MM.1S (cell line): ENCODE measurements at regions not wholly inside any gene's neighbourhood (a gene's known extent, or its start where the extent isn't known, plus 50 kb on each side); places are given as distances from the start of the nearest gene placed in this dataset.

Experiments
- DNase-seq: peaks from one replicate; pipeline ENCODE4 v3.0.0-alpha.2; 2015
- H2AFZ ChIP-seq: fragments of 300-600 bp; sonication (generic); 2 replicates; pipeline ENCODE4 v1.6.0; 2016; ENCODE audit warnings: antibody characterized with exemption, low read length
- H3F3A ChIP-seq: fragments of 300-600 bp; sonication (generic); 2 replicates; pipeline ENCODE4 v1.6.1; 2016; ENCODE audit warnings: mild to moderate bottlenecking, antibody characterized with exemption, low read length, moderate library complexity, mixed read lengths; ENCODE audit not compliant: insufficient read depth
- H3K27ac ChIP-seq: fragments of 300-600 bp; sonication (generic); 2 replicates; pipeline ENCODE4 v1.5.1; 2016; ENCODE audit warnings: mild to moderate bottlenecking, low read length
- H3K27me3 ChIP-seq: fragments of 300-600 bp; sonication (generic); replicated peaks from 2 replicates; pipeline ENCODE4 v1.6.0; 2016; ENCODE audit warnings: low read length; ENCODE audit not compliant: insufficient read depth
- H3K36me3 ChIP-seq: fragments of 300-600 bp; sonication (generic); replicated peaks from 2 replicates; pipeline ENCODE4 v1.6.1; 2016; ENCODE audit warnings: mild to moderate bottlenecking, low read length, mixed read lengths; ENCODE audit not compliant: insufficient read depth
- H3K4me1 ChIP-seq: fragments of 300-600 bp; sonication (generic); 2 replicates; pipeline ENCODE4 v1.6.1; 2016; ENCODE audit warnings: low read length, mixed read lengths
- H3K4me2 ChIP-seq: fragments of 300-600 bp; sonication (generic); 2 replicates; pipeline ENCODE4 v1.6.0; 2016; ENCODE audit warnings: low read depth, low read length
- H3K4me3 ChIP-seq: fragments of 300-600 bp; sonication (generic); 2 replicates; pipeline ENCODE4 v1.5.1; 2016; ENCODE audit warnings: low read length, mixed read lengths
- H3K79me2 ChIP-seq: fragments of 300-600 bp; sonication (generic); 2 replicates; pipeline ENCODE4 v1.6.1; 2016; ENCODE audit warnings: mixed run types, low read length, mixed read lengths
- H3K9ac ChIP-seq: fragments of 300-600 bp; sonication (generic); 2 replicates; pipeline ENCODE4 v1.6.1; 2016; ENCODE audit warnings: low read length, mixed read lengths
- H3K9me2 ChIP-seq: fragments of 300-600 bp; sonication (generic); replicated peaks from 2 replicates; pipeline ENCODE4 v1.6.1; 2016; ENCODE audit warnings: mild to moderate bottlenecking, low read length, mixed read lengths; ENCODE audit not compliant: insufficient read depth
- H3K9me3 ChIP-seq: fragments of 300-600 bp; sonication (generic); replicated peaks from 2 replicates; pipeline ENCODE4 v1.6.1; 2016; ENCODE audit warnings: mild to moderate bottlenecking, low read length, mixed read lengths; ENCODE audit not compliant: insufficient read depth
- H4K20me1 ChIP-seq: fragments of 300-600 bp; sonication (generic); 2 replicates; pipeline ENCODE4 v1.6.1; 2016; ENCODE audit warnings: mild to moderate bottlenecking, low read length, moderate library complexity, mixed read lengths; ENCODE audit not compliant: insufficient read depth
- EZH2 ChIP-seq: fragments of 300-600 bp; sonication (generic); optimal IDR thresholded peaks from 2 replicates; pipeline ENCODE3; 2017; ENCODE audit warnings: low read depth, mild to moderate bottlenecking, antibody characterized with exemption, low read length, mixed read lengths
- EZH2phosphoT487 ChIP-seq: fragments of 300-600 bp; sonication (generic); IDR thresholded peaks from 2 replicates; pipeline ENCODE4 v1.6.1; 2018; ENCODE audit warnings: antibody characterized with exemption, low read length
- TF ChIP-seq, protein P1 (sequence below): fragments of 300-600 bp; sonication (generic); IDR thresholded peaks from 2 replicates; pipeline ENCODE4 v1.5.1; 2016; ENCODE audit warnings: antibody characterized with exemption, low read length, mixed read lengths

DNA sequence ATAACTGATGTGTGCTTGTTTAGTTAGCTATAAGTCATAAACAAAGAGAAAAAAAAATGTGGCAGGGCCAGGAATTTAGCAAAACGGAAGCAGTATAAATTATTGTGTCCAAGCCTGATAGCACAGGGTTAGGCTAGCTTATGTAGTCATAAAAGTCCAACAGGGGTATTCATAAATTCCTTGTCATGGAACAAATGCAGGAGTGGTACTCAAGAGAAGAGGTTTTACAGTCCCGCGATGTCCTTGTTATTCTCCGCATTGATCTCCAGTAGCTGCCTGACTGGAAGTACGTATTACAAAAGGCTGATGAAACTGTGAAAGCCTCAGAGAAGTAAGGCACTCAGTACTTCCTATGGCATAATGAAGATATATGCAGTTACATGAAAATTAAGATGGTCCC lies 336.9 kb upstream of the TRAM1L1 start:
- Histone ChIP-seq H3F3A (no peaks in the 10 kb centered on the region), H2AFZ (no peak overlapping the region), H3K79me2 (no peaks in the 10 kb centered on the region), H3K4me2 (no peak overlapping the region), H3K9me3 (no peaks in the 10 kb centered on the region), H3K27me3 (no peaks in the 10 kb centered on the region), H3K36me3 (no peaks in the 10 kb centered on the region), H3K4me1 (no peaks in the 10 kb centered on the region), H3K27ac (no peak overlapping the region), H3K9me2 (no peaks in the 10 kb centered on the region), H3K4me3 (no peak overlapping the region), H3K9ac (no peak overlapping the region), H4K20me1 (no peaks in the 10 kb centered on the region)
- DNase-seq: no peak
- no peak for TF ChIP-seq EZH2phosphoT487
- no peak for TF ChIP-seq EZH2
- TF ChIP-seq, protein P1, sequence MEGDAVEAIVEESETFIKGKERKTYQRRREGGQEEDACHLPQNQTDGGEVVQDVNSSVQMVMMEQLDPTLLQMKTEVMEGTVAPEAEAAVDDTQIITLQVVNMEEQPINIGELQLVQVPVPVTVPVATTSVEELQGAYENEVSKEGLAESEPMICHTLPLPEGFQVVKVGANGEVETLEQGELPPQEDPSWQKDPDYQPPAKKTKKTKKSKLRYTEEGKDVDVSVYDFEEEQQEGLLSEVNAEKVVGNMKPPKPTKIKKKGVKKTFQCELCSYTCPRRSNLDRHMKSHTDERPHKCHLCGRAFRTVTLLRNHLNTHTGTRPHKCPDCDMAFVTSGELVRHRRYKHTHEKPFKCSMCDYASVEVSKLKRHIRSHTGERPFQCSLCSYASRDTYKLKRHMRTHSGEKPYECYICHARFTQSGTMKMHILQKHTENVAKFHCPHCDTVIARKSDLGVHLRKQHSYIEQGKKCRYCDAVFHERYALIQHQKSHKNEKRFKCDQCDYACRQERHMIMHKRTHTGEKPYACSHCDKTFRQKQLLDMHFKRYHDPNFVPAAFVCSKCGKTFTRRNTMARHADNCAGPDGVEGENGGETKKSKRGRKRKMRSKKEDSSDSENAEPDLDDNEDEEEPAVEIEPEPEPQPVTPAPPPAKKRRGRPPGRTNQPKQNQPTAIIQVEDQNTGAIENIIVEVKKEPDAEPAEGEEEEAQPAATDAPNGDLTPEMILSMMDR: no peak

DNA sequence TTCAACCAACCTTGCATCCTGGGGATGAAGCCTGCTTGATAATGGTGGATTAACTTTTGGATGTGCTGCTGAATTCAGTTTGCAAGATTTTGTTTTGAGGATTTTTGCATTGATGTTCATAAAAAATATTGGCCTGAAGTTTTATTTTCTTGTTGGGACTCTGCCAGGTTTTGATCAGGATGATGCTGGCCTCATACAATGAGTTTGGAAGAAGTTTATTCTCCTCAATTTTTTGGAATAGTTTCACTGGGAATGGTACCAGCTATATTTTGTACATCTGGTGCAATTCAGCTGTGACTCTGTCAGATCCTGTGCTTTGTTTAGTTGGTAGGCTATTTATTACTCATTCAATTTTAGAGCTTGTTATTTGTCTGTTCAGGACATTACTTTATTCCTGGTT lies 340.3 kb upstream of the TRAM1L1 start:
- no peaks in the 10 kb centered on the region for H3K27me3 ChIP-seq
- H4K20me1 ChIP-seq: no peaks in the 10 kb centered on the region
- H3K4me2 ChIP-seq: no peak overlapping the region
- H2AFZ ChIP-seq: no peak overlapping the region
- H3K4me3 ChIP-seq: no peak overlapping the region
- no peaks in the 10 kb centered on the region for H3K9me2 ChIP-seq
- no peaks in the 10 kb centered on the region for H3F3A ChIP-seq
- DNase-seq: no peak
- H3K36me3 ChIP-seq: no peaks in the 10 kb centered on the region
- no peak overlapping the region for H3K9ac ChIP-seq
- no peaks in the 10 kb centered on the region for H3K79me2 ChIP-seq
- H3K27ac ChIP-seq: no peak overlapping the region
- TF ChIP-seq EZH2phosphoT487 (no peak), EZH2 (no peak)
- TF ChIP-seq, protein P1: no peak
- H3K9me3 ChIP-seq: no peaks in the 10 kb centered on the region
- H3K4me1 ChIP-seq: no peaks in the 10 kb centered on the region

DNA sequence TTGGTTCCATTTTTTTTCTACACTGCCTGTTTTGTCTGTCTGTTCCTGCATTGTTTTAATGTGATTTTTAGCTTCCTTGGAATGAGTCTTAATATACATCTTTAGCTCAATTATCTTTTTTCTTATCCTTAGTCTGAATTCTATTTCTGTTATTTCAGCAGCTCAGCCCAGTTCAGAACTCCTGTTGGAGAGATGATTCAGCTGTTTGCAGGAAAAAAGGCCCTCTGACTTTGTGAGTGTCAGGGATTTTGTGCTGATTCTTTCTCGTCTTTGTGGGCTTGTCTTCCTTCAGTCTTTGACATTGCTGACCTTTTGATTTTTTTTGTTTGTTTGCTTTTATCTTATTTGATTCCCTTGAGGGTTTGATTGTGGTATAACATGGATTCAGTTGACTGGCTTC lies 343.2 kb upstream of the TRAM1L1 start:
- H3F3A ChIP-seq: no peaks in the 10 kb centered on the region
- no peaks in the 10 kb centered on the region for H3K79me2 ChIP-seq
- H3K4me3 ChIP-seq: no peak overlapping the region
- no peaks in the 10 kb centered on the region for H4K20me1 ChIP-seq
- no peak overlapping the region for H2AFZ ChIP-seq
- no peaks in the 10 kb centered on the region for H3K36me3 ChIP-seq
- no peak overlapping the region for H3K27ac ChIP-seq
- no peaks in the 10 kb centered on the region for H3K4me1 ChIP-seq
- no peaks in the 10 kb centered on the region for H3K27me3 ChIP-seq
- no peak overlapping the region for H3K9ac ChIP-seq
- TF ChIP-seq EZH2 (no peak), EZH2phosphoT487 (no peak)
- TF ChIP-seq, protein P1: no peak
- H3K9me2 ChIP-seq: no peaks in the 10 kb centered on the region
- H3K4me2 ChIP-seq: no peak overlapping the region
- no peak for DNase-seq
- no peaks in the 10 kb centered on the region for H3K9me3 ChIP-seq
